Adrenal gland (tissue), 5 donors: ENCODE measurements at regions not wholly inside any gene's neighbourhood (a gene's known extent, or its start where the extent isn't known, plus 50 kb on each side); places are given as distances from the start of the nearest gene placed in this dataset.

Experiments
- POLR2A ChIP-seq, 2 donors: fragments of 450-650 bp; IDR thresholded peaks; one replicate each; pipeline ENCODE4 v1.6.1; 2017; ENCODE audit warnings: antibody characterized with exemption in 2 of 2, mild to moderate bottlenecking in 2 of 2, moderate library complexity in 1 of 2
- TF ChIP-seq, protein P1 (sequence below), 6 experiments: fragments of 450-650 bp in 4 of 6; fragments of 200-600 bp in 2 of 6; sonication (generic) in 1 of 6; IDR thresholded peaks; 1 replicate in 5 of 6; 2 replicates in 1 of 6; pipeline versions ENCODE4 v1.5.1 to v1.8.0; 2016 to 2021; ENCODE audit warnings: antibody characterized with exemption in 6 of 6, mild to moderate bottlenecking in 2 of 6, moderate library complexity in 1 of 6
- donor health status: DM: no; HTN: no; CAD: no.

DNA sequence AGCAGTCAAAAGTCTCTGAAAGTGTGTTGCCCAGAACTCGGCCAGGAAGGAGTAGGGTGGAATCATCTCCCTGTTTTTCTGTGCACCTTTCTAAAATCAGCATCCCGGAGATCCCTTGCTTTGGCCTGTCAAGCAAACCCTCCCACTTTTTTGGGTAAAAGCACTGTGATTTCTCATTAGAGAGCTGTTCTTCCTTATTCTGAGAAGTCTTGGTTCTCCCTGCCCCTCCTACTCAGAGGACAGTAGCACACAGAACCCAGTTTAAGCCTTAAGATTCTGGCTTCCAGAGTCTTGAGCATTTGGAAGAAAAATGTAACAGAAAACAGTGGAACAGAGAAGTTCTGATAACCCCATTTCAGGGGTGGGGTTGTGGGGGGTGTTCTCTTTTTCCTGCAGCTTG, 52.6 kb upstream of the KATNAL1 start:
- TF ChIP-seq, protein P1, sequence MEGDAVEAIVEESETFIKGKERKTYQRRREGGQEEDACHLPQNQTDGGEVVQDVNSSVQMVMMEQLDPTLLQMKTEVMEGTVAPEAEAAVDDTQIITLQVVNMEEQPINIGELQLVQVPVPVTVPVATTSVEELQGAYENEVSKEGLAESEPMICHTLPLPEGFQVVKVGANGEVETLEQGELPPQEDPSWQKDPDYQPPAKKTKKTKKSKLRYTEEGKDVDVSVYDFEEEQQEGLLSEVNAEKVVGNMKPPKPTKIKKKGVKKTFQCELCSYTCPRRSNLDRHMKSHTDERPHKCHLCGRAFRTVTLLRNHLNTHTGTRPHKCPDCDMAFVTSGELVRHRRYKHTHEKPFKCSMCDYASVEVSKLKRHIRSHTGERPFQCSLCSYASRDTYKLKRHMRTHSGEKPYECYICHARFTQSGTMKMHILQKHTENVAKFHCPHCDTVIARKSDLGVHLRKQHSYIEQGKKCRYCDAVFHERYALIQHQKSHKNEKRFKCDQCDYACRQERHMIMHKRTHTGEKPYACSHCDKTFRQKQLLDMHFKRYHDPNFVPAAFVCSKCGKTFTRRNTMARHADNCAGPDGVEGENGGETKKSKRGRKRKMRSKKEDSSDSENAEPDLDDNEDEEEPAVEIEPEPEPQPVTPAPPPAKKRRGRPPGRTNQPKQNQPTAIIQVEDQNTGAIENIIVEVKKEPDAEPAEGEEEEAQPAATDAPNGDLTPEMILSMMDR (IDR thresholded peaks at IDR 0.05) = no peak
- TF ChIP-seq POLR2A (IDR thresholded peaks at IDR 0.05) = no peak
